ENCODE measurements at regions not wholly inside any gene's neighbourhood (a gene's known extent, or its start where the extent isn't known, plus 50 kb on each side); places are given as distances from the start of the nearest gene placed in this dataset.
"Not testable (repeated sequence)": the region's sequence is repeated elsewhere in the genome, so short reads cannot be mapped to it uniquely, and the experiment has no call there.

DNA sequence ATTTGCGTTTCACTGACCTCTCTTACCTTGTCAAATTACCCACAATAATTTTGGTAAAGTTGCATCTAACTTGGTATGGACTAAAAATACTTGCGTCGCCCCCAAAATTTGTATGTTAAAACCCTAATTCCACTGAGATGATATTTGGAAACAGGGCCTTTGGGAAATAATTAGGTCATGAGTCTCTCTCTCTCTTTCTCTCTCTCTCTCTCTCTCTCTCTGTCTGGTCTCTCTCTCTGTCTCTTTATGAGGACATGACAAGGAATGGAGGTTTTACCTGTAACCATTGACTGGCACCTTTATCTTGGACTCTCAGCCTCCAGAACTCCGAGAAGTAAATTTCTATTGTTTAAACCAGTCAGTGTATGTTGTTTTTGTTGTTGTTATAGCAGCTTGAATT is 111.5 kb upstream of the BDP1 start:
- DNase-seq: not testable (repeated sequence)

DNA sequence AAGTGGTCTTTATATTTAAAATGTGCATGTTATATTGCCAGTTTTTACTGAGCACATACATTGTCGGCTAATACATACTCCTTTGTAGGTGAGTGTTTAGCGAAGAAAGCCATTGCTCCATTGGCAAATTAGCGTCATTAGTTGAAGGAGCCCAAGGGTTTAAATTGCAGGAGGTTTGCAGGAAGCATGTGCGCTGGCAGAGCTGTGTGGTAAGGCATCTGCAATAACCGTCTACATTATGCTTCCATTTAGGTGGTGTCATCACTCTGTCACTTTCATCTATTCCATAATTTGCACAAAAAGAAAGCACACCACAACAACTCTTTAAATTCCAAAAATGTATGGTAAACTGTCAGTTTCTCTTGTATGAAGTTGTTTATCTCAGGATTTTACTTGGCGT is 82.8 kb upstream of the BDP1 start:
- not testable (repeated sequence) for DNase-seq

DNA sequence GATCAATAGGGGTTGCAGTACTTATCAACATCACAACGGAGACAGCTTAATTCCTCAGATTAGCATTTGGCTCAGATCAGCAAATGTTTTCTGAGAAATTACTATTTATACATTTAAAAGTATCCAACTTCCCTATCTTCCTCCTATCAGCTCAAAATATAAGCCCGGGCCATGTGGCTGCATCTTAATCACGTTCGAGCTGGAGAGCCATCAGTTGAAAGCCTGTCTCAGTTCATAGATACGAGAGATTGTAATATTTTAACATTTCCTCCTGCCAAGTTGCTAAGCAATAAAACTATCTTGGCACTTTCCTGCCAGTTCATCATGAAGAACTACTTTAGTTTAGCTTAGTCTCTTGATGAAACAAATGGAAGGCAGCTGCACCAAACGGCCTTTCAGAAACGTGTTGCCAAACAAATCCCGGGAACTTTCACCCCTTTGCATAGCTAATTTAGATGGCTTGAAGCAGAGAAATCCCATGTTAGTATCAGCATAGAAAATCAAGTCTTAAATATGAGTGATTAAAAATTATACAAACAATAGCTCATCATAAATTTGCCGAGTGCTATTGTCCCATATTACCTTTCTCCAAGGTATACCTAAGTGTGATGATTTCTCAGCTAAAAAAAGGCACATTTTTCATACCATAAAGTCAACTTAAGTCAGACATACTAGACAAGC is 82.3 kb upstream of the BDP1 start:
- not testable (repeated sequence) for DNase-seq

DNA sequence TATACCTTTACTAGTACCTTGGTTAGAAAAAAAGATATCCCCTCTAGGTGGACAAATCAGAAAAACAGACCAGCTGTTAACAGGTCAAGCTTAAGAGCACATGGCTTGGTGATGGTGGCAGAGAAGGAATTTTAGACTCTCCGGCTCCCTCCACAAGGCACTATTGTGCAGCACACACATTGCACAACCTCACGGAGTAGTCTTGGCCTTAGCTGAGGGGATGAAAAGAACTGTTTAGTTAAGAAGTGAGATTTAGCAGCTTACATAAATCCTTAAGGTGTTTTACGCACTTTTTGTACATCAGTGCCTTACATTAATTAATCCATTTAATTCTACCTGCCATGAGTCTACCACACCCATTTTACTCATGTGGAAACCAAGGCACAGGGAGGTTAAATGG is 71.2 kb upstream of the BDP1 start:
- DNase-seq: not testable (repeated sequence)

DNA sequence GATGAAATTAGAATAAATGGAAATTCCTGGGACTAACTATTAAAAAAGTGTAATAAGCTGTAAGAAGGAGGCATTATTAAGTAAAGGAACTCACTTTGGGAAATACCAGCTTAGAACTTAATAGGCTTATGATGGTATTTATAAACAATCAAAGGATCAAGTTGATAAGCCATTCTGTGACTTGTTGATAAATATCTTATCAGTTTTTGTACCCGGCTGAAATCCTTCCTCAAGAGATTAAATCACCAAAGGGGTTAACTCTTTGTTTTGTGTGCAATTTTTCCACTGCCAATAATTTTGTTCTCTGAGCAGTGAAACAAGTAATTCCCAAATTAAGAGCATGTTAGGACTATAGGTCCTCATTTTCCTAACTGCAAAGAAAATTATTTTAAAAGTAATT is 70.7 kb upstream of the BDP1 start:
- no peak for DNase-seq

DNA sequence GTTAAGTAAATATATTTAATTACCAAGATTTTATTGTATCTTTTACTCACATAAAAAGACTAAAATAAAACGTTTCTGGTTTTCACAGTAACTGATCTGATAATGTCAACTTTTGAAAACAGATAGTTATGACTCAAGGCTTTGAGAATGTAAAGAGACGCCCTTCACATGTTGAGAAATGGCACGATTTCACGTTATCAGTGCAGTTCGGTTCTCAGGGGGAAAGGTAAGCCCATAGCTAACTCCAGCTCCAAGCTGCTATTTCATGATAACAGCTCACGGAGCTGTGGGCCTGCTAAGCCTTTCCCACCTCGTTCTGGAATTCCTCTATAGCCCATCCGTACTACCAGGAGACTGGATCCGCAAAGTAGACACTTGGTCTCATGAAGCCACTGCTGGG is 70.2 kb upstream of the BDP1 start:
- DNase-seq: not testable (repeated sequence)

DNA sequence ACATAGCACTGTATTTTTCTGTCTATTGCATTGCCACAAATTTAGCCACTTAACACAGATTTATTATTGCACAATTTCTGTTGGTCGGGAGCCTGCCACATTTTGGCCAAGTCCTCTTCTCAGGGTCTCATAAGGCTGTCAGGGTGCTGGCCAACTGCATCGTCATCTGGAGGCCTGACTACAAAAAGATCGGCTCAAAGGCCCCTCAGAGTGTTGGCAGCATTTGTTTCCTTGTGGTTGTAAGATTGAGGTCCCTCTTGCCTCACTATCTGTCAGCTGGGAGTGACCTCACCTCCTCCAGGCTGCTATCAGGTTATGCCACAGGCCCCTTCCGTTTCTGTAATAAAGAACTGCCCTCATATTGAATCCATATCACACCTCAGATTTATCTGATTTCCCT is 67.3 kb upstream of the BDP1 start:
- not testable (repeated sequence) for DNase-seq

DNA sequence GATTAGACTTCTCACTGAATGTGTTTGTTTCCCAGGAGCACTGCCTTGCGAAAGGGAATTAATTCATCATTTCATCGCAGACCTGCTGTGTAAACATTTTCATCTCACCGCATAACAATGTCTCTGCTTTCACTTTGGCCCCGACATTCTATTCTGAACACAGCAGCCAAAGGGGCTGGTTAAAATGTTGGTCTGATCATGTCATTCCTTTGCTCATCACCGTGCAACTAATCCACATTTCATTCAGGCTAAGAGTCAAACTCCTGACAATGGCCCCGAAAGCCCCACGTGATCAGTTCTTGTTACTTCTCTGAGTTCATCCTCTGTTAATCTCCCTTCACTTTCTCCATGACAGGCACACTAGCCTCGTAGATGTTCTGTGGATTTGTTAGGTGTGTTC is 57.1 kb upstream of the BDP1 start:
- not testable (repeated sequence) for DNase-seq

DNA sequence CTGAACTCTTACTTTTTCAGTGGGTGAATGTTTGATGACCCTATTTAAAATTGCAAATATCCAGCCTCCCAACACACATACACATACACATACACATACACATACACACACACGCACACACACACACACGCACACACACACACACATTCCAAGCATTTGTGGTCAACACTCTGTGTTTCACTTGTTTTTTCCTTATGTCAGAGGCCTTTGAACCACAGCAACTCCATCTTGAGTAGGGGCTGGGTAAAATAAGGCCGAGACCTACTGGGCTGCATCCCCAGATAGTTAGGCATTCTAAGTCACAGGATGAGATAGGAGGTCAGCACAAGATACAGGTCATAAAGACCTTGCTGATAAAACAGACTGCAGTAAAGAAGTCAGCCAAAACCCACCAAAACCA is 56.6 kb upstream of the BDP1 start:
- not testable (repeated sequence) for DNase-seq

DNA sequence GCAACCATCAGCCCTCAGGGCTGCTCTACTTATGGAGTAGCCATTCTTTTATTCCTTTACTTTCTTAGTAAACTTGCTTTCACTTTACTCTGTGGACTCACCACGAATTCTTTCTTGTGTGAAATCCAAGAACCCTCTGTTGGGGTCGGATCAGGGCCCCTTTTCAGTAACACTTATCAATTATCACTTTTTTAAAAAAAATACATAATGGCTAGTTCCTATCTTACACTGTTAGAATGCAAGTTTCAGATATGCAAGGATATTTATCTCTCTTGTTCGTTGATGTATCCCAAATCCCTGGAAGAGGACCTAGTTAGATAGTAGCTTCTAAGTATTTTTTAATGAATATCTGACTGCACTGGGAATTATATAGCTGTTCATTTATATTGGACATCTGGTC is 56.0 kb upstream of the BDP1 start:
- DNase-seq: not testable (repeated sequence)

DNA sequence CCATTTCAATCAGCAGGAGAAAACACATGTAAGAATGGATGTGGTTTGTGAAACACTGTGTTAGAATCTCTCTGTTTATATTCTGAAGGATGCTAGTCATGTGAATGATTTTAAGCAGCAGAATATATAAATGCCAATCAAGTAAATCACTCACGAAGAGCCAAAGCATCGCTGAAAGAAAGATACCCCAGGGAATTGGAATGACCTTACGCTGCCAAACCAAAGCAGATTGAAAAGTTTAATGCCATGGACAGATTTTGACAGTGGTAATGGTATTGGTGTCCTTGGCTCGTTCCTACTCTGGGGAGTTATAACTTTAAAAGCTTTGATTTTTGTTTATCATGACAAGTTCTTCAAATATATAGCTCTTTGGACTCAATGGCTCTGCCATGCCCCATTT is 54.8 kb upstream of the BDP1 start:
- not testable (repeated sequence) for DNase-seq

DNA sequence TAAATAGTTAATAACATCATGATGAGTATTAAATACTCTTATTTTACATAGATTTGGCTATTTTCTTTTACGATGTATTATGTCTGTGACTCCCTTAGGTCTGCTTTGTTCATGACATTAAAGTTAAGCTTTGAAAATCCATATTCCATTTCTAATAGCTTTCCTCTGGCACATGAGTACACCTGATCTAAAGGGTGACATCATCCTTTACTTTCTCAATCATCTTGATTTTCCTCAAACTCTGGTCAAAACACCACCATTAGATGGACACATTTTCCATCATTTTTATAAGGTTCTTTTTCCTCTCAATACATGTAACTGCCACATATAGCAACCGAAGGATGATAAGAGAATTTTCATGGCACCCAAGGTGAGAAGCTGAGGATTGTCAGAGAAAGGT is 54.3 kb upstream of the BDP1 start:
- DNase-seq: not testable (repeated sequence)

DNA sequence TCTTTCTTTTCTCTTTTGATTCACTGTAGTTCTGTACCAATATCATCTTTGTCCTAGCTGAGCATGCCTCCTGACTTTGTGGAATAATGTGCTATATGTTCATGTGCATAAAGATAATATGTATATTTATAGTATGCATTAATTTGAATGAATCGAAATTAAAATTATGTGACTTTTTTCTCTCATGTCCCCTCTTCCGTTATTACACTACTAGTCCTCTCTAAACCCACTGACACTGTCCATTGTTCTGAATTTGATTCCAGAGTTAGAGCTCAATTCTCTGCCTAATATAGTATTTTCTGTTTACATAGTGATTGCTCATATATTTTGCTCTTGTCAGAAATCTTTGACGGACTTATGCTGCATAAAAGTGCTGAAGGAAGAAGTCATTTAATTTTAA is 53.9 kb upstream of the BDP1 start:
- not testable (repeated sequence) for DNase-seq

DNA sequence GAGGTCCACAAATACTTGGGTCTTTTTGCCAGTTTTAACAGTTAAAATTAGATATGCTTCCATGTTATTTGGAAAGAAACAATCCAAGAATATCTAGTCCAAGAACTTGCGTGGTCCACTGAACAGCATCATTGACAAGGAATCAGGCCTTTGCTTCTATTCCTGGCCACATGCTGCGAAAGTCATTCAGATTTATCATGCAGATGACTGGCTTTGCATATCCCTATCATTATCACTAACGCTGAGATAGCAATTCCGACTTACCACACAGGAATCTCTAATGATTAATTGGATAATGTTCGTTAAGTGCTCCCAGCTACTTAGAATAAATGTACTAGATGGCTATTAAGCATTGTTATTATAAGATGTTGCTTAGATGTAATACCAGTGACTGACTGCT is 51.0 kb upstream of the BDP1 start:
- DNase-seq: peak in 1 of 2 experiments; percentile 8

DNA sequence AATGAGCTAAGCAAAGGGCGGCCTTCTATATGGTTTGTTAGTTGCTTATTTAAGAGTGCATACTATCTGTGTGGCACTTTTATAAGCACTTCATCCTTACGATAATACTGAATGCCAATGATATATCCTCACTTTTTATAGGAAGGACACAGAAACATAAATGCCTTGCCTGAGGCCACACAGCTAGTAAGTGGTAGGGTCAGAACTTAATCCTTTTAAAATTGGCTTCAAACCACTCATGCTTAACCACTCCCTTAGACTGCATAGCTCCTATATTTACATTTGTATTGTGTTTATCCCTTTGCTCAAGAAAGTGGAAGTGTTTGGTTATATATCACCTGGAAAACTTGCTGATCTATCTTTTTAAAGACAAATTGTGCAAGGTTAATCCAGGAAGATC is 50.5 kb upstream of the BDP1 start:
- DNase-seq: not testable (repeated sequence)

Data from NCI-H526 (cell line).